IPS-15b (cell line): ENCODE measurements at regions not wholly inside any gene's neighbourhood (a gene's known extent, or its start where the extent isn't known, plus 50 kb on each side); places are given as distances from the start of the nearest gene placed in this dataset.

Source experiments
- H3K27me3 ChIP-seq: one replicate; pipeline ENCODE4 v1.6.1; 2013; ENCODE audit warnings: low read length; ENCODE audit not compliant: control insufficient read depth, insufficient read depth
- H3K36me3 ChIP-seq: one replicate; pipeline ENCODE4 v1.6.1; 2013; ENCODE audit warnings: low read length; ENCODE audit not compliant: control insufficient read depth, insufficient read depth
- H3K4me1 ChIP-seq: one replicate; pipeline ENCODE4 v1.6.1; 2013; ENCODE audit warnings: mild to moderate bottlenecking, low read length; ENCODE audit not compliant: control insufficient read depth, insufficient read depth
- H3K4me3 ChIP-seq: one replicate; pipeline ENCODE4 v1.5.1; 2013; ENCODE audit warnings: low read depth, low read length
- H3K9ac ChIP-seq: one replicate; pipeline ENCODE4 v1.6.1; 2013; ENCODE audit warnings: low read depth, mild to moderate bottlenecking, low read length
- H3K9me3 ChIP-seq: one replicate; pipeline ENCODE4 v1.6.1; 2013; ENCODE audit warnings: mild to moderate bottlenecking, low read length; ENCODE audit not compliant: control insufficient read depth, insufficient read depth

- H3K9ac ChIP-seq = no peak overlapping the region
- H3K27me3 ChIP-seq = no peaks in the 10 kb centered on the region
- H3K36me3 ChIP-seq = no peaks in the 10 kb centered on the region
- no peak overlapping the region for H3K4me3 ChIP-seq
- no peaks in the 10 kb centered on the region for H3K4me1 ChIP-seq
- H3K9me3 ChIP-seq = no peaks in the 10 kb centered on the region
These were observed 119.5 kb downstream of the SNX19 start for GRCh38 chr11:130796828-130797227.

GRCh38 chr11:130798280-130798679, 118.0 kb downstream of the SNX19 start:
- peaks cover 9% of the 10 kb centered on the region for H3K4me1 ChIP-seq
- no peak overlapping the region for H3K9ac ChIP-seq

GRCh38 chr11:130798801-130799200, 117.5 kb downstream of the SNX19 start:
- Histone ChIP-seq H3K4me3 (no peak overlapping the region), H3K27me3 (no peaks in the 10 kb centered on the region), H3K9ac (no peak overlapping the region), H3K4me1 (peaks cover 9% of the 10 kb centered on the region), H3K9me3 (no peaks in the 10 kb centered on the region), H3K36me3 (no peaks in the 10 kb centered on the region)

More at GRCh38 chr11:130798280-130798679, 118.0 kb downstream of the SNX19 start:
- H3K27me3 ChIP-seq = no peaks in the 10 kb centered on the region
- no peaks in the 10 kb centered on the region for H3K9me3 ChIP-seq
- H3K4me3 ChIP-seq = no peak overlapping the region
- no peaks in the 10 kb centered on the region for H3K36me3 ChIP-seq

- H3K36me3 ChIP-seq = no peaks in the 10 kb centered on the region
- no peaks in the 10 kb centered on the region for H3K9me3 ChIP-seq
- no peak overlapping the region for H3K9ac ChIP-seq
- peaks cover 17% of the 10 kb centered on the region for H3K4me1 ChIP-seq
- H3K4me3 ChIP-seq = no peak overlapping the region
- no peaks in the 10 kb centered on the region for H3K27me3 ChIP-seq
These were observed 114.8 kb downstream of the SNX19 start for GRCh38 chr11:130801333-130802122.

- no peak overlapping the region for H3K4me3 ChIP-seq
- no peak overlapping the region for H3K9ac ChIP-seq
- H3K27me3 ChIP-seq = no peaks in the 10 kb centered on the region
- no peaks in the 10 kb centered on the region for H3K9me3 ChIP-seq
- no peaks in the 10 kb centered on the region for H3K36me3 ChIP-seq
- H3K4me1 ChIP-seq = peaks cover 18% of the 10 kb centered on the region
These were observed 113.7 kb downstream of the SNX19 start for GRCh38 chr11:130802567-130802966.

- Histone ChIP-seq H3K9ac (no peak overlapping the region), H3K4me3 (no peak overlapping the region), H3K4me1 (peaks cover 18% of the 10 kb centered on the region), H3K9me3 (no peaks in the 10 kb centered on the region), H3K27me3 (no peaks in the 10 kb centered on the region), H3K36me3 (no peaks in the 10 kb centered on the region)
These were observed 111.8 kb downstream of the SNX19 start for GRCh38 chr11:130804306-130805076.

GRCh38 chr11:130806746-130807145, 109.5 kb downstream of the SNX19 start:
- H3K36me3 ChIP-seq = no peaks in the 10 kb centered on the region
- H3K9ac ChIP-seq = no peak overlapping the region
- peaks cover 18% of the 10 kb centered on the region for H3K4me1 ChIP-seq
- no peaks in the 10 kb centered on the region for H3K9me3 ChIP-seq
- no peaks in the 10 kb centered on the region for H3K27me3 ChIP-seq
- no peak overlapping the region for H3K4me3 ChIP-seq

- Histone ChIP-seq H3K9ac (no peak overlapping the region), H3K36me3 (no peaks in the 10 kb centered on the region), H3K4me1 (peaks cover 13% of the 10 kb centered on the region), H3K4me3 (no peak overlapping the region), H3K27me3 (no peaks in the 10 kb centered on the region), H3K9me3 (no peaks in the 10 kb centered on the region)
These were observed 107.7 kb downstream of the SNX19 start for GRCh38 chr11:130808541-130808940.

- Histone ChIP-seq H3K27me3 (no peaks in the 10 kb centered on the region), H3K9me3 (no peaks in the 10 kb centered on the region), H3K36me3 (no peaks in the 10 kb centered on the region), H3K9ac (no peak overlapping the region), H3K4me1 (peaks cover 4% of the 10 kb centered on the region), H3K4me3 (no peak overlapping the region)
These were observed 103.1 kb downstream of the SNX19 start for GRCh38 chr11:130813196-130813595.

- peaks cover 4% of the 10 kb centered on the region for H3K4me1 ChIP-seq
- H3K9ac ChIP-seq = no peak overlapping the region
- H3K27me3 ChIP-seq = no peaks in the 10 kb centered on the region
- H3K36me3 ChIP-seq = no peaks in the 10 kb centered on the region
- no peak overlapping the region for H3K4me3 ChIP-seq
- H3K9me3 ChIP-seq = no peaks in the 10 kb centered on the region
These were observed 102.6 kb downstream of the SNX19 start for GRCh38 chr11:130813638-130814037.

GRCh38 chr11:130814440-130815096, 101.7 kb downstream of the SNX19 start:
- Histone ChIP-seq H3K36me3 (no peaks in the 10 kb centered on the region), H3K9ac (no peak overlapping the region), H3K4me3 (no peak overlapping the region), H3K9me3 (no peaks in the 10 kb centered on the region), H3K27me3 (no peaks in the 10 kb centered on the region), H3K4me1 (peaks cover 4% of the 10 kb centered on the region)
